HEK293T (cell line): ENCODE measurements at regions not wholly inside any gene's neighbourhood (a gene's known extent, or its start where the extent isn't known, plus 50 kb on each side); places are given as distances from the start of the nearest gene placed in this dataset.

Experiments
- ARNT ChIP-seq: fragments of 450-650 bp; IDR thresholded peaks from 2 replicates; pipeline ENCODE4 v1.6.1; 2017; ENCODE audit warnings: mild to moderate bottlenecking
- BHLHE40 ChIP-seq: fragments of 450-650 bp; IDR thresholded peaks from 2 replicates; pipeline ENCODE4 v1.6.1; 2016; ENCODE audit warnings: mild to moderate bottlenecking, moderate library complexity, borderline replicate concordance
- ELF4 ChIP-seq: fragments of 450-650 bp; IDR thresholded peaks from 2 replicates; pipeline ENCODE4 v1.6.1; 2017; ENCODE audit warnings: antibody characterized with exemption
- FOXA1 ChIP-seq: fragments of 450-650 bp; IDR thresholded peaks from 2 replicates; pipeline ENCODE4 v1.6.1; 2016; ENCODE audit warnings: mild to moderate bottlenecking
- FOXK2 ChIP-seq: fragments of 450-650 bp; IDR thresholded peaks from 2 replicates; pipeline ENCODE4 v1.6.1; 2016; ENCODE audit warnings: mild to moderate bottlenecking
- FOXM1 ChIP-seq: fragments of 450-650 bp; IDR thresholded peaks from 2 replicates; pipeline ENCODE4 v1.6.1; 2017; ENCODE audit warnings: mild to moderate bottlenecking, borderline replicate concordance
- NFRKB ChIP-seq: fragments of 450-650 bp; IDR thresholded peaks from 2 replicates; pipeline ENCODE4 v1.6.1; 2016; ENCODE audit warnings: mild to moderate bottlenecking, moderate library complexity
- PKNOX1 ChIP-seq: fragments of 450-650 bp; IDR thresholded peaks from 2 replicates; pipeline ENCODE4 v1.6.1; 2016
- SP1 ChIP-seq: fragments of 450-650 bp; IDR thresholded peaks from 2 replicates; pipeline ENCODE4 v1.6.1; 2017
- SUZ12 ChIP-seq: fragments of 450-650 bp; IDR thresholded peaks from 2 replicates; pipeline ENCODE4 v1.6.1; 2016; ENCODE audit warnings: mild to moderate bottlenecking
- TARDBP ChIP-seq: fragments of 450-650 bp; IDR thresholded peaks from 2 replicates; pipeline ENCODE4 v1.6.1; 2016
- ZNF384 ChIP-seq: fragments of 450-650 bp; IDR thresholded peaks from 2 replicates; pipeline ENCODE4 v1.6.1; 2016

- TF ChIP-seq FOXM1 (no peak), ARNT (no peak), SP1 (no peak), ZNF384 (no peak), ELF4 (no peak), FOXK2 (no peak), TARDBP (no peak), BHLHE40 (no peak), SUZ12 (no peak), PKNOX1 (no peak), FOXA1 (no peak), NFRKB (no peak)
Observed at GRCh38 chr6:130740308-130740707, 86.9 kb upstream of the SMLR1 start.
